IMR-90 (cell line): ENCODE measurements at regions not wholly inside any gene's neighbourhood (a gene's known extent, or its start where the extent isn't known, plus 50 kb on each side); places are given as distances from the start of the nearest gene placed in this dataset.

Source experiments
- ATAC-seq: fragments of 200-7000 bp; cut with Tn5 transposase; 2 replicates; pipeline ENCODE4 v1.9.1; 2020; ENCODE audit warnings: low read depth, mild to moderate bottlenecking, moderate library complexity
- BruUV-seq: library from RNA; stranded (reverse); fragments of 400-500 nt; replicated peaks from 2 replicates; lab custom pipeline; 2021; lab: Mats Ljungman, UMichigan
- CTCF ChIA-PET: fragments of 300-600 bp; formaldehyde crosslinking; extraction: SDS; loops from one replicate; lab custom pipeline; 2021; ENCODE audit warnings: antibody characterized with exemption; lab: Yijun Ruan, JAX
- POLR2A ChIA-PET: fragments of 300-600 bp; sonication (Branson Sonifier 250); formaldehyde crosslinking; loops from one replicate; lab custom pipeline; 2022; ENCODE audit warnings: antibody characterized with exemption; ENCODE audit not compliant: unreplicated experiment; lab: Charles Lee
- DNase-seq: peaks from one replicate; pipeline ENCODE4 v3.0.0; 2013
- H2AFZ ChIP-seq: replicated peaks from 2 replicates; pipeline ENCODE3; 2013; ENCODE audit warnings: low read length, mild to moderate bottlenecking; ENCODE audit not compliant: poor library complexity
- H2AK5ac ChIP-seq: 2 replicates; pipeline ENCODE4 v1.6.1; 2013; ENCODE audit warnings: low read depth, low read length, inconsistent platforms
- H2AK9ac ChIP-seq: replicated peaks from 2 replicates; pipeline ENCODE3; 2013; ENCODE audit warnings: mild to moderate bottlenecking, low read depth, low read length, moderate library complexity; ENCODE audit not compliant: poor library complexity
- H2BK120ac ChIP-seq: 2 replicates; pipeline ENCODE4 v1.6.1; 2013; ENCODE audit warnings: low read depth, low read length, inconsistent platforms
- H2BK15ac ChIP-seq: 3 replicates; pipeline ENCODE4 v1.6.1; 2013; ENCODE audit warnings: low read depth, low read length, inconsistent platforms
- H2BK20ac ChIP-seq: 2 replicates; pipeline ENCODE4 v1.6.1; 2013; ENCODE audit warnings: low read depth, mild to moderate bottlenecking, inconsistent platforms, low read length, moderate library complexity
- H2BK5ac ChIP-seq: 2 replicates; pipeline ENCODE4 v1.6.1; 2013; ENCODE audit warnings: mild to moderate bottlenecking, low read depth, low read length, inconsistent platforms; ENCODE audit not compliant: poor library complexity, severe bottlenecking
- H3K14ac ChIP-seq: replicated peaks from 2 replicates; pipeline ENCODE4 v1.6.1; 2013; ENCODE audit warnings: low read depth, low read length, inconsistent platforms
- H3K18ac ChIP-seq: 2 replicates; pipeline ENCODE4 v1.6.1; 2013; ENCODE audit warnings: low read depth, low read length, control low read depth
- H3K23ac ChIP-seq: 2 replicates; pipeline ENCODE4 v1.6.1; 2013; ENCODE audit warnings: low read depth, low read length, inconsistent platforms
- H3K27ac ChIP-seq: 2 replicates; pipeline ENCODE4 v1.5.1; 2013; ENCODE audit warnings: mild to moderate bottlenecking, control low read depth, low read length; ENCODE audit not compliant: insufficient read depth
- H3K27me3 ChIP-seq: 2 replicates; pipeline ENCODE4 v1.6.1; 2013; ENCODE audit warnings: low read length; ENCODE audit not compliant: control insufficient read depth, insufficient read depth
- H3K36me3 ChIP-seq: 2 replicates; pipeline ENCODE4 v1.6.1; 2013; ENCODE audit warnings: low read length, mixed read lengths; ENCODE audit not compliant: control insufficient read depth, insufficient read depth
- H3K4ac ChIP-seq: 2 replicates; pipeline ENCODE4 v1.6.1; 2013; ENCODE audit warnings: low read depth, low read length, inconsistent platforms
- H3K4me1 ChIP-seq: 2 replicates; pipeline ENCODE4 v1.6.1; 2013; ENCODE audit warnings: low read length, mixed read lengths; ENCODE audit not compliant: control insufficient read depth, insufficient read depth
- H3K4me2 ChIP-seq: 2 replicates; pipeline ENCODE4 v1.6.1; 2013; ENCODE audit warnings: low read depth, mild to moderate bottlenecking, control low read depth, low read length, moderate library complexity
- H3K4me3 ChIP-seq: 2 replicates; pipeline ENCODE4 v1.5.1; 2013; ENCODE audit warnings: low read depth, mild to moderate bottlenecking, control low read depth, low read length, moderate library complexity; ENCODE audit not compliant: insufficient read depth
- H3K56ac ChIP-seq: 2 replicates; pipeline ENCODE4 v1.6.1; 2013; ENCODE audit warnings: low read length, inconsistent platforms; ENCODE audit not compliant: insufficient read depth; ENCODE audit errors: extremely low read depth
- H3K79me1 ChIP-seq, 2 experiments: 2 replicates each; pipeline ENCODE4 v1.6.1; 2013; ENCODE audit warnings: low read length in 2 of 2, inconsistent platforms in 1 of 2, low read depth in 1 of 2
- H3K9ac ChIP-seq: 2 replicates; pipeline ENCODE4 v1.6.1; 2013; ENCODE audit warnings: low read depth, low read length, control low read depth
- H3K9me1 ChIP-seq: 2 replicates; pipeline ENCODE4 v1.6.1; 2013; ENCODE audit warnings: low read length, inconsistent platforms; ENCODE audit not compliant: insufficient read depth
- H3K9me3 ChIP-seq: 2 replicates; pipeline ENCODE4 v1.6.1; 2013; ENCODE audit warnings: low read length; ENCODE audit not compliant: control insufficient read depth, insufficient read depth
- H4K20me1 ChIP-seq: 2 replicates; pipeline ENCODE4 v1.6.1; 2013; ENCODE audit warnings: low read length, inconsistent platforms; ENCODE audit not compliant: insufficient read depth
- H4K5ac ChIP-seq: 2 replicates; pipeline ENCODE4 v1.6.1; 2013; ENCODE audit warnings: mild to moderate bottlenecking, low read depth, low read length, control low read depth
- H4K8ac ChIP-seq, 2 experiments: 2 replicates each; pipeline ENCODE4 v1.6.1; 2013; ENCODE audit warnings: low read depth in 2 of 2, low read length in 2 of 2, control low read depth in 1 of 2, inconsistent platforms in 1 of 2
- H4K91ac ChIP-seq: 2 replicates; pipeline ENCODE4 v1.6.1; 2013; ENCODE audit warnings: low read depth, low read length, inconsistent platforms; ENCODE audit not compliant: insufficient read depth
- CEBPB ChIP-seq: IDR thresholded peaks from 2 replicates; pipeline ENCODE4 v1.6.1; 2012; ENCODE audit warnings: low read depth, low read length, improper control_type of control experiment
- MAFK ChIP-seq: IDR thresholded peaks from 2 replicates; pipeline ENCODE4 v1.6.1; 2012; ENCODE audit warnings: low read depth, low read length, improper control_type of control experiment
- POLR2A ChIP-seq: IDR thresholded peaks from 2 replicates; pipeline ENCODE4 v1.6.1; 2012; ENCODE audit warnings: mild to moderate bottlenecking, low read depth, low read length
- RFX5 ChIP-seq: IDR thresholded peaks from 2 replicates; pipeline ENCODE4 v1.8.0; 2012; ENCODE audit warnings: low read depth, mild to moderate bottlenecking, low read length, moderate library complexity
- WGBS, 2 experiments: methylation state at CpG; one replicate each; pipeline versions ENCODE4 v1.1.5 to v1.1.7; 2013; ENCODE audit warnings: missing lambda C conversion rate in 2 of 2; ENCODE audit not compliant: insufficient read length in 1 of 2; ENCODE audit errors: extremely low coverage in 2 of 2; 5-methylcytosine and 5-hydroxymethylcytosine counted together
- dilution Hi-C: fragments of 300-500 bp; cut with HindIII; formaldehyde crosslinking; loops from one replicate; pipeline ENCODE4 v1.14.3; 2018; ENCODE audit warnings: low sequenced_read_pairs; ENCODE audit not compliant: unreplicated experiment
- in situ Hi-C: fragments of 300-500 bp; cut with MboI; formaldehyde crosslinking; loops from 3 replicates; pipeline ENCODE4 v1.14.3; 2019; ENCODE audit warnings: low sequenced_read_pairs, inconsistent platforms, mixed read lengths
- intact Hi-C: fragments of 100-400 bp; cut with micrococcal nuclease; formaldehyde crosslinking; loops from 2 replicates; pipeline ENCODE4 v1.10.0; 2022

DNA sequence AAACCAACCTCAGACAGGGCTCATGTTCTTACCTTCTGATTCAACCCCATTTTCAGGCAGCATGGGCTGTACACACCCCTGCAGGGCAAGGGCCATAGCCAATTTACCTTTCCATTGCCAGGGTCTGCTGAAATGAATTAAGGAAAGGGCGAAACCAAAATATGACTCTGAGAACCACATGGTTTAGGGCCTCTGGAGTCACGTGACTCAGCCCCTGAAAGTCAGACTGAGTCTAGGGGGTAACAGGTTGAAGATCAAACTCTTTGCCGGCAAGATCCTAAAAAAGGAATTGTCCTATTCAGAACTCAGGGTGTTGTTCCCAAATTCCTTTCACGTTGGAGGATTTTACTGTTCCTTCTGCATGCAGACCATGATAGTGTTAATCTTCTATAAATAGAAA lies 118.9 kb downstream of the RAB11FIP2 start:
- no peaks in the 10 kb centered on the region for H3K4me1 ChIP-seq
- dilution Hi-C loops (no loop called here), intact Hi-C loops (no loop called here), in situ Hi-C loops (no loop called here)
- H2AK9ac ChIP-seq, result no peak overlapping the region
- ATAC-seq (no peak), DNase-seq (no peak)
- no peak overlapping the region for H2BK120ac ChIP-seq
- H3K56ac ChIP-seq, result no peak overlapping the region
- no peak overlapping the region for H3K4me3 ChIP-seq
- H3K9me3 ChIP-seq, result peaks cover 2% of the 10 kb centered on the region; the same call in 1 of the 2 replicates
- H3K14ac ChIP-seq, result no peak overlapping the region
- no peak overlapping the region for H3K4ac ChIP-seq
- no peaks in the 10 kb centered on the region for H3K27me3 ChIP-seq
- no peak overlapping the region for H2BK15ac ChIP-seq
- no TSS peak for BruUV-seq
- H4K8ac ChIP-seq, result no peak overlapping the region
- H4K20me1 ChIP-seq, result no peaks in the 10 kb centered on the region
- H4K91ac ChIP-seq, result no peak overlapping the region
- H3K27ac ChIP-seq, result no peak overlapping the region
- H3K4me2 ChIP-seq, result no peak overlapping the region
- H2AFZ ChIP-seq, result no peak overlapping the region
- H3K23ac ChIP-seq, result no peak overlapping the region
- H4K5ac ChIP-seq, result no peak overlapping the region
- H2AK5ac ChIP-seq, result no peak overlapping the region
- ChIA-PET CTCF (no interaction called here), POLR2A (no interaction called here)
- no peaks in the 10 kb centered on the region for H3K9me1 ChIP-seq
- no peak overlapping the region for H3K18ac ChIP-seq
- WGBS, 2 experiments, result 40% methylated on average over 1 of the region's 4 CpGs; no CpG with 5 or more reads in 1 of the 2 experiments
- TF ChIP-seq RFX5, result no peak
- no peak for TF ChIP-seq POLR2A
- no peak for TF ChIP-seq MAFK
- no peak for TF ChIP-seq CEBPB
- H2BK20ac ChIP-seq, result no peak overlapping the region
- no peak overlapping the region for H2BK5ac ChIP-seq
- no peaks in the 10 kb centered on the region for H3K36me3 ChIP-seq
- no peaks in the 10 kb centered on the region for H3K79me1 ChIP-seq
- no peak overlapping the region for H3K9ac ChIP-seq
